SK-N-MC (cell line): ENCODE measurements at regions not wholly inside any gene's neighbourhood (a gene's known extent, or its start where the extent isn't known, plus 50 kb on each side); places are given as distances from the start of the nearest gene placed in this dataset.

Experiments used
- EZH2 ChIP-seq: fragments of 200-600 bp; sonication (generic); IDR thresholded peaks from one replicate; pipeline ENCODE4 v1.6.1; 2017; ENCODE audit warnings: antibody characterized with exemption
- POLR2AphosphoS5 ChIP-seq: IDR thresholded peaks from 2 replicates; pipeline ENCODE4 v1.6.1; 2012; ENCODE audit warnings: mild to moderate bottlenecking, low read depth, low read length, borderline replicate concordance

- TF ChIP-seq POLR2AphosphoS5 (no peak), EZH2 (no peak)
These were observed 1163.5 kb upstream of the LRRTM3 start for GRCh38 chr10:65762311-65762710.
